ENCODE measurements at regions not wholly inside any gene's neighbourhood (a gene's known extent, or its start where the extent isn't known, plus 50 kb on each side); places are given as distances from the start of the nearest gene placed in this dataset.

GRCh38 chr10:31081937-31082840 lies 50.5 kb upstream of the ZNF438 start:
- no peak for TF ChIP-seq CTCF (IDR thresholded peaks at IDR 0.05; ENCODE audit: low read depth, low read length)
- DNase-seq = no peak
- no peaks in the 10 kb centered on the region for H3K9me3 ChIP-seq (ENCODE audit: severe bottlenecking)
- no peaks in the 10 kb centered on the region for H3K27me3 ChIP-seq (ENCODE audit: insufficient read depth, low read depth, severe bottlenecking)
- no peak overlapping the region for H3K27ac ChIP-seq
- H3K36me3 ChIP-seq = no peaks in the 10 kb centered on the region
- no peak overlapping the region for H3K4me3 ChIP-seq (ENCODE audit: low read depth, low read length)

DNA sequence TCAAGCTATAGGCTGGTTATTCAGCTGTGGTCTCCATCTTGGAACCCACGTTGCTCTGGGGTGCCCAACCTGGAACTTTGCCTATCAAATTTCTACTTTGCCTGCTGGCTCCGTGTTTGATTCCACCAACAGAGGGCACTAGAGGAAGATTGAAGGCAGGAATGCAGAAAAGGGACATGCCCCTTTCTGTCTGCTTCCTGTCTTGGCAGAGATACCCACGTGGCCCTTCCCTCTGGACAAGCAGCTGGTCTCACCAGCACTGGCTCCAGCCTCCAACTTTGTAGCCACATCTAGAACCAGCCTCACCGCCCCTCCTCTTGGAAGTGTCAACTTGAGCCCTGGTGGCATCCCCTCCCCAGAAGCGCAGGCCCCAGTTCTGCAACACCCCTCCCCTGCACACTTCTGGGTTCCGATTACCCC lies 52.1 kb upstream of the ZNF438 start:
- no peak overlapping the region for H3K4me3 ChIP-seq (ENCODE audit: low read depth, low read length)
- TF ChIP-seq CTCF (IDR thresholded peaks at IDR 0.05; ENCODE audit: low read depth, low read length) = peak; percentile 61
- DNase-seq = peak; percentile 59

DNA sequence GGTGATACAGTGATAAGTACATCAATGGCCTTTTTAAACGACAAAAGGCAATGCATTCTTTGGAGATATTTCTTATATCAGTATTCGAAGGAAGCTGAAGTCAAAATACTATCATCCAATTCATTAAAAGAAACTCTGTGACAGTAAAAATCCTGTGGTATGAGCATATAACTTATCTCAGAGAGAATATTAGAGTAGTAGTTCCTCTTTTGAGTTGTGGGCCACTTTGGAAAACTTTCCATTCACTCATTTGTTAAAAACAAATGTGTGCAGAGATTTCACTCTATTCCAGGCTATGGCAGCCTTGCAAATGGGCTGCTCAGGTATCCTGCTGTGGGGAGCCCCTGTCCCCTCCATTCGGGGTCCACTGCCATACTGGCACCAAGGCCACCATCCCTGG lies 55.3 kb upstream of the ZNF438 start:
- Histone ChIP-seq H3K9me3 (ENCODE audit: severe bottlenecking) (no peaks in the 10 kb centered on the region), H3K4me3 (ENCODE audit: low read depth, low read length) (no peak overlapping the region)

More for the DNA sequence above, 52.1 kb upstream of the ZNF438 start:
- Histone ChIP-seq H3K27ac (no peak overlapping the region), H3K9me3 (ENCODE audit: severe bottlenecking) (no peaks in the 10 kb centered on the region), H3K36me3 (no peaks in the 10 kb centered on the region), H3K27me3 (ENCODE audit: insufficient read depth, low read depth, severe bottlenecking) (no peaks in the 10 kb centered on the region)

GRCh38 chr10:31087851-31088250 lies 56.2 kb upstream of the ZNF438 start:
- H3K9me3 ChIP-seq (ENCODE audit: severe bottlenecking) = no peaks in the 10 kb centered on the region
- DNase-seq = no peak
- no peak for TF ChIP-seq CTCF (IDR thresholded peaks at IDR 0.05; ENCODE audit: low read depth, low read length)
- no peak overlapping the region for H3K4me3 ChIP-seq (ENCODE audit: low read depth, low read length)
- H3K27ac ChIP-seq = no peak overlapping the region
- H3K27me3 ChIP-seq (ENCODE audit: insufficient read depth, low read depth, severe bottlenecking) = no peaks in the 10 kb centered on the region
- H3K36me3 ChIP-seq = no peaks in the 10 kb centered on the region

More for the DNA sequence above, 55.3 kb upstream of the ZNF438 start:
- Histone ChIP-seq H3K27me3 (ENCODE audit: insufficient read depth, low read depth, severe bottlenecking) (no peaks in the 10 kb centered on the region), H3K36me3 (no peaks in the 10 kb centered on the region), H3K27ac (no peak overlapping the region)
- no peak for TF ChIP-seq CTCF (IDR thresholded peaks at IDR 0.05; ENCODE audit: low read depth, low read length)
- DNase-seq = no peak

DNA sequence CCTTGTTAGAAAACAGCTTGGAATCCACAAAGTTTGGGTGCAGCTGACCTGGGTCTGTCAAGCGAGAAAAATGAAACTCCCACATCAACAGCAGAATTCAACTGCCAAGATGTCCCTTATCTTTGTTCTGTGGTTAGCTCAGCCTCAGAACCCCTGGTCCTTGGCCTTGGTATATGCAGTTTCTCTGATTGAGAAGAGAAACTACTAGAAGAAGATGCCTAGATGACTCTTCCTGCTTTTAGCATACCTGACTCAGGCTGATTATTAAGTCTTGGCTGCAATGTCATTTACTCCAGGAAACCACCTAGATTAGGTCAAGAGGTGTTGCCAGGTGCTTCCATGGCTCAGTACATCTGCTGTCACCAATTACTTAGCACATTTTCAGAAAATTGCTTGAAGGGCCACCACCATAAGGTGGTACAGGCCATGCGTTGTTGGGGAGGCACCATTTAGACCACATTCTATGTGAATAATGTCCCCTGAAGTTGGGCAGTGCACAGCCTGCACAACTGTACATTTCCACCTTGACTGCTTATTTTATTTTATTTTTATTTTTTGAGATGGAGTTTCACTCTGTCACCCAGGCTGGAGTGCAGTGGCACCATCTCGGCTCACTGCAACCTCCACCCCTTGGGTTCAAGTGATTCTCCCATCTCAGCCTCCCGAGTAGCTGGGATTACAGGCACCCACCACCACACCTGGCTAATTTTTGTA lies 59.4 kb upstream of the ZNF438 start:
- no peak for DNase-seq
- no peaks in the 10 kb centered on the region for H3K27me3 ChIP-seq (ENCODE audit: insufficient read depth, low read depth, severe bottlenecking)
- TF ChIP-seq CTCF (IDR thresholded peaks at IDR 0.05; ENCODE audit: low read depth, low read length) = no peak
- H3K36me3 ChIP-seq = no peaks in the 10 kb centered on the region
- H3K4me3 ChIP-seq (ENCODE audit: low read depth, low read length) = no peak overlapping the region
- H3K27ac ChIP-seq = no peak overlapping the region
- H3K9me3 ChIP-seq (ENCODE audit: severe bottlenecking) = no peaks in the 10 kb centered on the region

All from WERI-Rb-1 (cell line).